SW 1271 (cell line): ENCODE measurements at regions not wholly inside any gene's neighbourhood (a gene's known extent, or its start where the extent isn't known, plus 50 kb on each side); places are given as distances from the start of the nearest gene placed in this dataset.
"Not testable (repeated sequence)": the region's sequence is repeated elsewhere in the genome, so short reads cannot be mapped to it uniquely, and the experiment has no call there.

Source experiments
- DNase-seq, 2 experiments: peaks; one replicate each; lab custom pipeline; 2025; lab: John Stamatoyannopoulos, UW

DNA sequence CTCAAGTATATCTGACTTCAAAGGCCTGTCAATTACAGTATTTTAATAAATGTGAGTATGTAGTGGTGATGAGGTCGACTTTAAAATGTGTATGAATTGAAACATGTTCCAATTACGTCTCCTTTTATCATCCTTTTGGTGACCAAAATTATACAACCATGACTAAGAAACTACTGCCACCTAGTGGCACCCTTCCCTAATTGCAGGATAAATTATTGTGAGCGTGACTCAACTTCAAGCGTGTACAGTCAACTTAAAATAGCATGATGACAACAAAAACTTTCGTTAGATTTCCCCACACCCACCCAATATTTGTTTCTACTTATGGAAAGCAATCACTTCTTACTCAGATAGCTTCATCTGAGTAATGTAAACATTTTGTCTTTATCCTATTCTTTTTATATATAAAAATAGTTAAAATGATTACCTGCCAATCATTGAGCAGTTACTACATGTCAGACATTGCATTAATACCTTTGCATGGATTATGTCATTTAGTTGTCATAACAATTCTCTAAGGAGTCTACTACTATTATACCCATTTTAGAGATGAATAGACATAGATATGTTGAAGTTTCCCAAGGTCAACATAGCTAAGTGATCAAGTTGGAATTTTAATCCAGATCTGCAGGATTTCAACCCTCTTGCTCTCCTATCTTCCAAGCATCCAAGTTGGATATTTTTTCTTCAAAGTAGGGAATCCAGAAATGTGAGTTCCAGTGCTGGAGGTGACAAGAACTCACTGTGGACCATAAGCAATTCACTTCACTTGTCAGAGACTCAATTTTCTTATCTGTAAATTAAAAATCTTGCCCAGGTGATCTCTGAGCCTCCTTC is 106.0 kb downstream of the MEX3B start:
- DNase-seq, result no peak

- DNase-seq, result no peak
Observed at GRCh38 chr15:81937189-81937588, 108.6 kb downstream of the MEX3B start.

GRCh38 chr15:81930582-81931369 is 115.0 kb downstream of the MEX3B start:
- no peak for DNase-seq

DNA sequence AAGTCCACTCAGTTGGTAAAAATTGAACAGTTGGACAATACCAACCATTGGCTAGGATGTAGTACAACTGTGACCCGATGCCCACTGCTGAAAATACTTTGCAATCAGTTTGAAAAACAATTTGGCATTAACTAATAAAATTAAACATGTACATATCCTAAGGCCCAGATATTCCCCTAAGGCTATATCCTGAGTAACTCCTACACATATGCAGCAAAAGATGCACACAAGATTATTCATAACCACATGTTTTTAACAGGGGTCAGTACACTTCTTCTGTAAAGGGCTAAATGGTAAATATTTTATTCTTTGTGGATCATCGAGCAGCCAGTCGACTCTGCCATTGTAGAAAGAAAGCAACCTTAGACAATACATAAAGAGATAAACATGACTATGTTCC is 116.3 kb downstream of the MEX3B start:
- no peak for DNase-seq

DNA sequence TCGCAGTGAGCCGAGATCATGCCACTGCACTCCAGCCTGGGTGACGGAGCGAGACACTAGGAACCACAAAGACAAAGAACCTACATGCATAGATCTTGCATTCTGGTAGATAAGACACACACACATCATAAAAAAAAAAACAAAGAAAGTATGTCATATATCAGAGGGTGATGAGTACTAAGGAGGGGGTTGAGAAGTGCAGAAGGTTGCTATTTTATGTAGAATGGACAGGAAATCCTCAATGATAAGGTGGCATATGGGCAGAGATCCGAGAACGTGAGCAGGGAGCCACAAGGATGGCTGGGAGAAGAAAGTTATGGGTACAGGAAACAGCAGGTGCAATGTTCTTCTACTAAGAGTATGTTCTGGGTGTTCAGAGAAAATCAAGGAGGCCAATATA is 118.8 kb downstream of the MEX3B start:
- no peak for DNase-seq

DNA sequence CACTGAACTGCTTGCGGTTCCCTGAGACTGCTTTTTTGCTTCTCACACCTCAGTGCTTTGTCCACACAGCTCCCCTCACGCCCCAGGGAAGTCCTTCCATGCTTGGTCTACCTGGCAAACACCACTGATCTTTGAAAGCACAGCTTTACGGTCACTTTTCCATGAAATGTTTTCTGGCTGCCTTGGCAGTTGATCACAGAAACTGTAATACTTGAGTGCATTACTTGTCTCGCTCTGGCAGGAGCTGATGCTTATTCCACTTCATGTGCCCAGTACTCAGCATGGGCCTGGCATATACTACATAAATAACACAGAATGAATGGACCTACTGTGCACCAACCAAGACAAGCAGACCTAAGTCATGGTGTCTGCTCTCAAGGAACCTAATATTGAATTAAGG is 121.1 kb downstream of the MEX3B start:
- DNase-seq, result no peak

GRCh38 chr15:81923561-81924350 is 122.1 kb downstream of the MEX3B start:
- DNase-seq, result no peak

DNA sequence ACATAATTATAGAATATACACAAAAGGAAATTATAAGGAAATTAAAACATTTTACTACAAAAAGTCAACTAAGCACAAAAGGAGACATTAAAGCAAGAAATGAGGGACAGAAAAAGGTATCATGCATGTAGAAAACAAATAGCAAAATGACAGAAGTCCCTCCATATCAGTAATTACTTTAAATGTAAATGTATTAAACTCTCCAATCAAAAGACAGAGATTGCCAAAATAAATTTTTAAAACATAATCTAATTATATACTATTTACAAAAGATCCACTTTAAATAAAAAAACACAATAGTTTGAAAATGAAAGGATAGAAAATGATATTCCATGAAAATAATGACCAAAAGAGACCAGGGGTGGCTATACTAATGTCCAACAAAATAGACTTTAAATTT is 123.7 kb downstream of the MEX3B start:
- no peak for DNase-seq

- DNase-seq, result no peak
Observed at GRCh38 chr15:81921163-81921562, 124.7 kb downstream of the MEX3B start.

DNA sequence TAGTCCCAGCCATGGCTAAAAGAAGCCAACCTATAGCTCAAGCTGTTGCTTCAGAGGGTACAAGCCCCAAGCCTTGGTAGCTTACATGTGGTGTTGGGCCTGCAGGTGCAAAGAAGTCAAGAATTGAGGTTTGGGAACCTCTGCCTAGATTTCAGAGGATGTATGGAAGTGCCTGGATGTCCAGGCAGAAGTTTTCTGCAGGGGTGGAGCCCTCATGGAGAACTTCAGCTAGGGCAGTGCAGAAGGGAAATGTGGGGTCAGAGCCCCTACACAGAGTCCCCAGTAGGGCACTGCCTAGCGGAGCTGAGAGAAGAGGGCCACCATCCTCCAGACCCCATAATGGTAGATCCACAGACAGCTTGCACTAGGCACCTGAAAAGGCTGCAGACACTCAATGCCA is 127.1 kb downstream of the MEX3B start:
- not testable (repeated sequence) for DNase-seq

DNA sequence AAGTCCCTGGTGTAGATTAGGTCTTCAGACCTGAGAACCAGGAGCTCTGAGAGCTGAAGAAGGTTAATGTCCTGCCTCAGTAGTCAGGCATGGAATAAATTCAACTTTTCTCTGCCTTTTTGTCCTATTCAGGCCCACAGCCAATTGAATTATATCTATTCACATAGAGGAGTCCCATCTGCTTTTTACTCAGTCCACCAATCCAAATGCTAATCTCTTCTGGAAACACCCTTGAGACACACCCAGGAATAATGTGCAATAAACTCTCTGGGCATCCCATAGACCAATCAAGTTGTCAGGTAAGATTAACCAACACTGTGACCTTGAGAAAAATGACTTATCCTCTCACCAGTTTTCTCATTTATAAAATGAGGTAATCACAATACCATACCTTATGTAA is 129.4 kb downstream of the MEX3B start:
- DNase-seq, result no peak

GRCh38 chr15:81915990-81916389 is 129.8 kb downstream of the MEX3B start:
- DNase-seq, result no peak

- no peak for DNase-seq
Observed at GRCh38 chr15:81914734-81915256, 131.0 kb downstream of the MEX3B start.

DNA sequence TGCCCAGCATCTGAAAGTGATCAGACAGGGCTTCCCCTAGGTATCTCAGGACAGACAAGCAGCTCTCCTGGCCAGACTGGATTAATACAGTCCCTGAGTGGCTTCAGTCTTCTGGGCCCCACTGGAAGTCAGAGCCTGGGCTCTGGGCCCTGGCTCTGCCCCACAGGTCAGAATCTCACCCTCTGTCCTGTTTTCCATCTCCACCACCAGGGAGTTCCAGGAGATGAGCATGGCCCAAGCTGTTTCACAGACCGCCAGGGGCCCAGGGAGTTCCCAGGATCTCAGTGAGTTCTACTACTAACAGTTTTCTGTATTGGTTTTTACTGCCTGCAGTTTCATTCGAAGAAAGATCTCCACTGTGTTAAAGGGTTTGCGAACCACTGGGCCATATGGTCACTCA is 131.5 kb downstream of the MEX3B start:
- no peak for DNase-seq

DNA sequence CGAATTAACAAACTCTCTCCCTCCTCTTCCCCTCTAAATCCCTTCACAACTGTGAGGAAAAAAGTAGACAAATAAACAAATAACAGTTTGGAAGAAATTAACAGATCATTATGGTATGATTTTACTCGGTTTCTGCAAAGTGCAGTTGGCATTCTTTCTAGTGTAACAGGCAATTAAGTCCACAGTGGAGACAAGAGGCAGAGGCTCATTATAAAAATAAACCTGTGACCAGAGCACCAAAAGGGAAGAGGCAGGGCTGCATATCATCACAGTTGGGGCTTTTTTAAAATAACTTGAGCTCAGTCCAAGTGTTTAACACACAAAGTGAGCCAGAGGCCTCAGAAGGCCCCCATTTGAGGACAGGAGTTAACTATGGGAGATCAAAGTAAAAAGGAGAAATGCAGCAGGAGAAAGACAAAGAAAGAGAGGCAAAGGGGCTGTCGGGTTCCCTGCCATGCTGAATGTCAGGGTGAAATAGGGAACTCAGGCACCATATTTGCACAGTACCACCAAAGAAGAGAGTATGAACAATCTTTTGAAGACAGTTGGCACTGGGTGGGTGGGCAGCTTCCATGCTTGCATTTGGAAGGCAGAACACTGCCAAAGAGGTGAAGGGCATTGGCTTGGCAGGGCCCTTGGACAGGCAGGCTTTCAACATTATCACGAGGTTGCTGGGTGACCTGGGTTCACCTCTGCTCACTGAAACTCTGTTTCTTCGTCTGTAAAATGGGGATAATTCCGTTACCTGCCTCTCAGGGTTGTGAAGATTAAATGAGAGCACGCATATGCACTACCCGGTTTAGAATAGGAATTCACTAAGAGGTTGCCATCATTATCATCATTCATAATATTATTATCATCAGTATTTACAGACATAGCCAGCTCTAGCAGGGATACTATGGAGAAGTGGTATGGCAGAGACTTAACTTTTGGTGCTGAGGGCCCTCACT is 134.5 kb downstream of the MEX3B start:
- no peak for DNase-seq

DNA sequence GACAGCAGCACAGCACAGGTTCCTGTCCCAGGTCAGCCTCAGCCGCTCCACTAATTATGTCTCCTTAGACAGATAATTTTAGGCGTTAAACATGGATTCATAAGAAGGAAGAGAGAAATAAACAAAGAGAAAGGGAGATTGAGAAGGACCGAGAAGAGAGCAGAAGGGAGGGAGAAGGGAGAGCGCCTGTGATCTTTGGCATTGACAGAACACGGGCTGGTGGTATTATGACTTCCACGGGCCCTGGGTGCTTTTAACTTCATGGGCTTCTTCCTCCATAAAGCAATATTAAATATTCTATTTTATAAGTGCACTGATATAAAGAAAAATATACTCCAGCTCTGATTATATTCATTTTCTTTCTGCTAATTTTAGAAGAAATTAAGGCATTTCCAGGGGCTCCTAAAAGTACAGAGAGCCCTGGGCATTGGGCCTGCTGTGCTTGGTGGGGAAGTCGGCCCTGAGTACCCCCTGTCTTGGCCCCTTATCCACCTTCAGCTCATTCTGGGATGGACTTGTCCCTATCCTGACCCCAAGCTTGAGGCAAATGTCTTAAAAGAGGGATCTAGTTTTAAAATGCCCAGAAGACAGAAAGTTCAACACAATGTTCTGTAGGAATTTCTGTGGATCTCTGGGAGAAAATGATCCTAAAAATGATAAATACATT is 135.3 kb downstream of the MEX3B start:
- DNase-seq, result no peak

GRCh38 chr15:81909011-81909358 is 136.8 kb downstream of the MEX3B start:
- no peak for DNase-seq

GRCh38 chr15:81908111-81908510 is 137.7 kb downstream of the MEX3B start:
- no peak for DNase-seq

DNA sequence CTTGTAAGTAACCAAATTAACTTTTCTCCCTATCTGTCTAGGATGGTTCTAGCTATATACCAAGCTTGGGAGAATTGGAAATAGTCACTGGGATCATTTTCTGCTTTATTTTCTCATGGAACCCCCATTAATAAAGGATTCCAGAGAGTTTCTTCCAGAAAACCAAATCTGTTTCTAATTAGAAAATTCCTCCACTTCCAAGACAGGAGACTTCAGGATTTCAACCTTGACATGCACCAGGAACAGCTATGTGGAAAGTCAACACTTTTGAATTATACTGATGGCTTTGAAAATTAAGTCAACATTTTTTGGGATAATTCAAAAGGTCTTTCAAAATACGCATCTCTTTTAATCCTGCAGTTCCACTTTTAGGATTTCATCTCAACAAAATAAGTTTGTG is 138.3 kb downstream of the MEX3B start:
- DNase-seq, result no peak

DNA sequence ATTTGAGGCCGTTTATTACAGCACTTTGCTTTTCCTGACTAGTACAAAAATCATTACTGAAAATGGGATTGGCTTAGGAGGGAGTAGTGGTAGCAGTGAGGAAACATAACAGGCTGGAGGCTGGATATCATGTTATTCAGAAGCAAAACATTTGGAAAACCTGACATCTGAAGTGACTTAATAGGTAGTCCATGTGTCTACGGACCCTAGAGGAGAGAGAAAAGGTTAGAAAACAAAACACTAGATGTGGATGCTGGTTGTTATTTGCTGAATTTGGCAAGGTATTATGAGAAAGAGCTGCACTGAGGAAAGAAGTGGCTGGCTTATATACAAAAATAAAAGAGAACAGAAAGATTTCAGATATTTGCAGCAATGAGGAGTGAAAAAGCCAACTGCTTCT is 139.9 kb downstream of the MEX3B start:
- DNase-seq, result no peak

DNA sequence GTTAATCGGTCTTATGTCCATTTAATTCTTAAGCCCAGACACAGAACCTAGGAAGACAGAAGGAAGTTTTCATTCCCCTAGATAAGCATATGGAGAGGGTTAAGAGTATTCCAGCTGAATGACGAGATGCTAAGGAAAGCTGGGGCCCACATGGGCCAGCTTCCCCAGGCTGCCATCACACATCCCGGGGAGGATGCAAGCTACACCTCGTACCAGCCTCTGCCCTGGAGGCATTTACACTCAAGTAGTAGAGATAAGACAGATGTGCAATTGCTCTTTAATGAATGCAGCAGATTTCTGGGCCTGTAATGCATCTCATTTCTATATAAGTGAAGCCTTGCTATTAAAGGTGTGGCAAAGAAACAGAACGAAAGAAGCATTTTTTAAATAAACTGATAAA is 144.5 kb downstream of the MEX3B start:
- DNase-seq, result no peak
